PFSK-1 (cell line): ENCODE measurements at regions not wholly inside any gene's neighbourhood (a gene's known extent, or its start where the extent isn't known, plus 50 kb on each side); places are given as distances from the start of the nearest gene placed in this dataset.

Experiments used
- POLR2AphosphoS5 ChIP-seq: IDR thresholded peaks from 2 replicates; pipeline ENCODE4 v1.6.1; 2012; ENCODE audit warnings: low read depth, mild to moderate bottlenecking, control low read depth, low read length, moderate library complexity
- TAF1 ChIP-seq: IDR thresholded peaks from 2 replicates; pipeline ENCODE4 v1.6.1; 2012; ENCODE audit warnings: low read length, control low read depth, borderline replicate concordance; ENCODE audit not compliant: insufficient read depth
- TF ChIP-seq, protein P1 (sequence below), 2 experiments: IDR thresholded peaks; 2 replicates each; pipeline versions ENCODE4 v1.6.1 to v1.8.0; 2011 to 2012; ENCODE audit warnings: low read depth in 2 of 2, low read length in 2 of 2, control low read depth in 1 of 2, inconsistent platforms in 1 of 2, mild to moderate bottlenecking in 1 of 2, moderate library complexity in 1 of 2; ENCODE audit not compliant: insufficient read depth in 1 of 2

DNA sequence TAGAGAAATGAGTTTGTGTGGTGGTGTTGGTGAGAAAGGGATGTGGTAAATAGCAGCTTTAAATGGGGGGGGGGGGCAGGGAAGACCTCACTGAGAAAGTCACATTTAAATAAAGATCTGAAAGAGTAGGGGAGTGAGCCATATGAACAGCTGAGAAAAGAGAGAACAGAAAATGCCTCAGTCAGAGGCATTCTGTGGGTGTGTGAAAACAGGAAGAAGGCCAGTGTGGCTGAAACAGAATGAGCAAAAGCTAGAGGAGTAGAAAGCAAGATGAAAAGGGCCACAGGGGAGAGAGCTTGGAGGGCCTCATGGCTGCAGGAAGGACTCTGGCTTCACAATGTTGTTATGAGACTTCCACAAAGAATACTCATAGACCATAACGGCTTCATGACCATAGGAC is 783.3 kb downstream of the ZPLD1 start:
- TF ChIP-seq, protein P1, sequence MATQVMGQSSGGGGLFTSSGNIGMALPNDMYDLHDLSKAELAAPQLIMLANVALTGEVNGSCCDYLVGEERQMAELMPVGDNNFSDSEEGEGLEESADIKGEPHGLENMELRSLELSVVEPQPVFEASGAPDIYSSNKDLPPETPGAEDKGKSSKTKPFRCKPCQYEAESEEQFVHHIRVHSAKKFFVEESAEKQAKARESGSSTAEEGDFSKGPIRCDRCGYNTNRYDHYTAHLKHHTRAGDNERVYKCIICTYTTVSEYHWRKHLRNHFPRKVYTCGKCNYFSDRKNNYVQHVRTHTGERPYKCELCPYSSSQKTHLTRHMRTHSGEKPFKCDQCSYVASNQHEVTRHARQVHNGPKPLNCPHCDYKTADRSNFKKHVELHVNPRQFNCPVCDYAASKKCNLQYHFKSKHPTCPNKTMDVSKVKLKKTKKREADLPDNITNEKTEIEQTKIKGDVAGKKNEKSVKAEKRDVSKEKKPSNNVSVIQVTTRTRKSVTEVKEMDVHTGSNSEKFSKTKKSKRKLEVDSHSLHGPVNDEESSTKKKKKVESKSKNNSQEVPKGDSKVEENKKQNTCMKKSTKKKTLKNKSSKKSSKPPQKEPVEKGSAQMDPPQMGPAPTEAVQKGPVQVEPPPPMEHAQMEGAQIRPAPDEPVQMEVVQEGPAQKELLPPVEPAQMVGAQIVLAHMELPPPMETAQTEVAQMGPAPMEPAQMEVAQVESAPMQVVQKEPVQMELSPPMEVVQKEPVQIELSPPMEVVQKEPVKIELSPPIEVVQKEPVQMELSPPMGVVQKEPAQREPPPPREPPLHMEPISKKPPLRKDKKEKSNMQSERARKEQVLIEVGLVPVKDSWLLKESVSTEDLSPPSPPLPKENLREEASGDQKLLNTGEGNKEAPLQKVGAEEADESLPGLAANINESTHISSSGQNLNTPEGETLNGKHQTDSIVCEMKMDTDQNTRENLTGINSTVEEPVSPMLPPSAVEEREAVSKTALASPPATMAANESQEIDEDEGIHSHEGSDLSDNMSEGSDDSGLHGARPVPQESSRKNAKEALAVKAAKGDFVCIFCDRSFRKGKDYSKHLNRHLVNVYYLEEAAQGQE (IDR thresholded peaks at IDR 0.05; ENCODE audit: insufficient read depth in 1 of 2, low read depth in 2 of 2, low read length in 2 of 2), result no peak
- TF ChIP-seq TAF1 (no peak), POLR2AphosphoS5 (no peak)
